PC-9 (cell line): ENCODE measurements at regions not wholly inside any gene's neighbourhood (a gene's known extent, or its start where the extent isn't known, plus 50 kb on each side); places are given as distances from the start of the nearest gene placed in this dataset.
"Not testable (repeated sequence)": the region's sequence is repeated elsewhere in the genome, so short reads cannot be mapped to it uniquely, and the experiment has no call there.

Experiments used
- BruUV-seq: library from RNA; stranded (reverse); fragments of 400-500 nt; replicated peaks from 2 replicates; lab custom pipeline; 2021; lab: Mats Ljungman, UMichigan
- CTCF ChIA-PET: fragments of 300-600 bp; sonication (Branson Sonifier 250); formaldehyde crosslinking; loops from one replicate; lab custom pipeline; 2022; ENCODE audit warnings: antibody characterized with exemption; lab: Charles Lee
- POLR2A ChIA-PET: fragments of 300-600 bp; sonication (Branson Sonifier 250); formaldehyde crosslinking; loops from one replicate; lab custom pipeline; 2022; ENCODE audit warnings: antibody characterized with exemption; ENCODE audit not compliant: unreplicated experiment; lab: Charles Lee
- DNase-seq, 2 experiments: peaks; one replicate each; pipeline versions ENCODE4 v3.0.0 to v3.0.0-alpha.2; 2015 to 2022; ENCODE audit warnings: mixed read lengths in 1 of 2
- H2AFZ ChIP-seq: fragments of 200-600 bp; sonication (generic); 2 replicates; pipeline ENCODE4 v1.8.1; 2017; ENCODE audit warnings: antibody characterized with exemption
- H3F3A ChIP-seq: fragments of 200-600 bp; sonication (generic); 2 replicates; pipeline ENCODE4 v1.8.1; 2017; ENCODE audit warnings: antibody characterized with exemption, mild to moderate bottlenecking, low read depth; ENCODE audit not compliant: insufficient read depth
- H3K27ac ChIP-seq: fragments of 200-600 bp; sonication (generic); 2 replicates; pipeline ENCODE4 v1.6.1; 2016; ENCODE audit warnings: mixed run types
- H3K27me3 ChIP-seq: fragments of 200-600 bp; sonication (generic); 2 replicates; pipeline ENCODE4 v1.6.1; 2016; ENCODE audit warnings: low read depth, mixed run types; ENCODE audit not compliant: insufficient read depth
- H3K36me3 ChIP-seq: fragments of 200-600 bp; sonication (generic); 2 replicates; pipeline ENCODE4 v1.6.1; 2016; ENCODE audit warnings: low read depth, mixed run types
- H3K4me1 ChIP-seq: fragments of 200-600 bp; sonication (generic); replicated peaks from 2 replicates; pipeline ENCODE4 v1.6.1; 2016; ENCODE audit warnings: mixed run types; ENCODE audit not compliant: insufficient read depth
- H3K4me2 ChIP-seq: fragments of 200-600 bp; sonication (generic); 2 replicates; pipeline ENCODE4 v1.6.1; 2017; ENCODE audit warnings: mixed run types
- H3K4me3 ChIP-seq: fragments of 200-600 bp; sonication (generic); 2 replicates; pipeline ENCODE4 v1.6.1; 2016; ENCODE audit warnings: mixed run types
- H3K79me2 ChIP-seq: fragments of 200-600 bp; sonication (generic); 2 replicates; pipeline ENCODE4 v1.6.1; 2017; ENCODE audit warnings: low read depth, mixed run types
- H3K9me2 ChIP-seq: fragments of 200-600 bp; sonication (generic); 2 replicates; pipeline ENCODE4 v1.8.1; 2017; ENCODE audit warnings: mild to moderate bottlenecking; ENCODE audit not compliant: insufficient read depth
- H3K9me3 ChIP-seq: fragments of 200-600 bp; sonication (generic); 2 replicates; pipeline ENCODE4 v1.8.1; 2016; ENCODE audit warnings: low read depth; ENCODE audit not compliant: insufficient read depth
- H4K20me1 ChIP-seq: fragments of 200-600 bp; sonication (generic); 2 replicates; pipeline ENCODE4 v1.8.1; 2017; ENCODE audit not compliant: insufficient read depth
- EZH2 ChIP-seq: fragments of 200-600 bp; sonication (generic); IDR thresholded peaks from 2 replicates; pipeline ENCODE4 v1.8.0; 2017; ENCODE audit warnings: antibody characterized with exemption, low read depth
- intact Hi-C: fragments of 100-400 bp; cut with micrococcal nuclease; formaldehyde crosslinking; loops from one replicate; pipeline ENCODE4 v1.10.0; 2022; ENCODE audit not compliant: unreplicated experiment
- TF ChIP-seq, protein P1 (sequence below): fragments of 200-600 bp; sonication (generic); conservative IDR thresholded peaks from 2 replicates; pipeline ENCODE4 v1.6.1; 2017; ENCODE audit warnings: mixed run types, antibody characterized with exemption, mild to moderate bottlenecking, moderate library complexity

- TF ChIP-seq EZH2 = no peak
- TF ChIP-seq, protein P1, sequence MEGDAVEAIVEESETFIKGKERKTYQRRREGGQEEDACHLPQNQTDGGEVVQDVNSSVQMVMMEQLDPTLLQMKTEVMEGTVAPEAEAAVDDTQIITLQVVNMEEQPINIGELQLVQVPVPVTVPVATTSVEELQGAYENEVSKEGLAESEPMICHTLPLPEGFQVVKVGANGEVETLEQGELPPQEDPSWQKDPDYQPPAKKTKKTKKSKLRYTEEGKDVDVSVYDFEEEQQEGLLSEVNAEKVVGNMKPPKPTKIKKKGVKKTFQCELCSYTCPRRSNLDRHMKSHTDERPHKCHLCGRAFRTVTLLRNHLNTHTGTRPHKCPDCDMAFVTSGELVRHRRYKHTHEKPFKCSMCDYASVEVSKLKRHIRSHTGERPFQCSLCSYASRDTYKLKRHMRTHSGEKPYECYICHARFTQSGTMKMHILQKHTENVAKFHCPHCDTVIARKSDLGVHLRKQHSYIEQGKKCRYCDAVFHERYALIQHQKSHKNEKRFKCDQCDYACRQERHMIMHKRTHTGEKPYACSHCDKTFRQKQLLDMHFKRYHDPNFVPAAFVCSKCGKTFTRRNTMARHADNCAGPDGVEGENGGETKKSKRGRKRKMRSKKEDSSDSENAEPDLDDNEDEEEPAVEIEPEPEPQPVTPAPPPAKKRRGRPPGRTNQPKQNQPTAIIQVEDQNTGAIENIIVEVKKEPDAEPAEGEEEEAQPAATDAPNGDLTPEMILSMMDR = no peak
- Histone ChIP-seq H3K4me2 (no peak overlapping the region), H3K27ac (no peak overlapping the region), H3K4me1 (no peaks in the 10 kb centered on the region), H2AFZ (no peak overlapping the region), H3K36me3 (no peaks in the 10 kb centered on the region), H3K27me3 (no peaks in the 10 kb centered on the region), H3K9me3 (no peaks in the 10 kb centered on the region), H3K4me3 (no peak overlapping the region), H3K79me2 (no peaks in the 10 kb centered on the region), H3K9me2 (no peaks in the 10 kb centered on the region), H4K20me1 (no peaks in the 10 kb centered on the region), H3F3A (no peaks in the 10 kb centered on the region)
- ChIA-PET POLR2A (no interaction called here), CTCF (no interaction called here)
- intact Hi-C loops = no loop called here
- DNase-seq = no peak
- no TSS peak for BruUV-seq
These were observed 551.1 kb upstream of the SYNCRIP start for GRCh38 chr6:86193821-86194220.

GRCh38 chr6:86192123-86192522, 549.4 kb upstream of the SYNCRIP start:
- Histone ChIP-seq H3K36me3 (no peaks in the 10 kb centered on the region), H3K27ac (no peak overlapping the region), H3K9me3 (no peaks in the 10 kb centered on the region), H3K79me2 (no peaks in the 10 kb centered on the region), H4K20me1 (no peaks in the 10 kb centered on the region), H3K4me3 (no peak overlapping the region), H3K4me2 (no peak overlapping the region), H3K27me3 (no peaks in the 10 kb centered on the region), H3F3A (no peaks in the 10 kb centered on the region), H3K4me1 (no peaks in the 10 kb centered on the region), H2AFZ (no peak overlapping the region), H3K9me2 (no peaks in the 10 kb centered on the region)
- POLR2A ChIA-PET = no interaction called here
- no TSS peak for BruUV-seq
- intact Hi-C loops = no loop called here
- DNase-seq = no peak
- CTCF ChIA-PET = no interaction called here
- TF ChIP-seq, protein P1 = peak; percentile 45
- no peak for TF ChIP-seq EZH2

DNA sequence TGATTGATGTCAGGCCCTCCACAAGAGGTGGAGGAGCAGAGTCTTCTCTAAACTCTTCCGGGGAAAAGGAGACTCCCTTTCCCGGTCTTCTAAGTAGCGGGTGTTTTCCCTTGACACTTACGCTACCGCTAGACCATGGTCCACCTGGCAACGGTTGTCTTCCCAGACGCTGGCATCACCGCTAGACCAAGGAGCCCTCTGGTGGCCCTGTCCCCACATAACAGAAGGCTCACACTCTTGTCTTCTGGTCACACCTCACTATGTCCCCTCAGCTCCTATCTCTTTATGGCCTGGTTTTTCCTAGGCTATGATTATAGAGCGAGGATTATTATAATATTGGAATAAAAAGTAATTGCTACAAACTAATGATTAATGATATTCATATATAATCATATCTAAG, 532.5 kb upstream of the SYNCRIP start:
- H3K9me2 ChIP-seq, H2AFZ ChIP-seq, BruUV-seq, H4K20me1 ChIP-seq, H3K4me2 ChIP-seq, H3K27ac ChIP-seq, H3K36me3 ChIP-seq, H3K79me2 ChIP-seq, CTCF ChIA-PET, POLR2A ChIA-PET, H3K9me3 ChIP-seq, H3F3A ChIP-seq, H3K4me3 ChIP-seq, H3K4me1 ChIP-seq, H3K27me3 ChIP-seq: not testable (repeated sequence)
- intact Hi-C loops = loop anchor here (5.0 kb wide), 1 partner anchor 418 kb away; no protein-coding TSS in a partner anchor
- DNase-seq = peak in 1 of 2 experiments; percentile 15
- TF ChIP-seq, protein P1 = peak; percentile 37; the same call in 1 of the 2 replicates
